ENCODE measurements at regions not wholly inside any gene's neighbourhood (a gene's known extent, or its start where the extent isn't known, plus 50 kb on each side); places are given as distances from the start of the nearest gene placed in this dataset.

DNA sequence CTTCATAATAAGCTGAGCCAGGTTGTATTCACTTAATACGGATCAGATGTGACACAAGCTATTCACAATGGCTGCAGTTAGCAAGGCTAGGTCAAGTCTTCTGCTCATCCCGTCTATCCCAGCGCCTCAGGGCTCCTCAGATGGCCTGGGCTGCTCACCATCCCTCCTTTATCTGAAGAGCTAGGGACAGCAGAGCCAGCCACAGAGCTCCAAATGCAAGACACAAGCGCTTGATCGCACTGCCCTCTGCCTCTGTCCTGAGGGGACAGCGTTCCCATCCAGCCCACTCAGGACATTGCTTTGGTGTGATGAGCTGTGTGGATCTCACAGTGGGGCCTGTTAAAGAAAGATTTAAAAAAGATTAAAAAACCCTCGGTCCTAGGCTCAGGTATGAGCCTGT, 254.4 kb upstream of the HS6ST1 start:
- no peak for DNase-seq (ENCODE audit: low spot score)
- TF ChIP-seq CTCF (IDR thresholded peaks at IDR 0.05): no peak
- Histone ChIP-seq H3K27ac (no peak overlapping the region), H3K4me3 (no peak overlapping the region)

DNA sequence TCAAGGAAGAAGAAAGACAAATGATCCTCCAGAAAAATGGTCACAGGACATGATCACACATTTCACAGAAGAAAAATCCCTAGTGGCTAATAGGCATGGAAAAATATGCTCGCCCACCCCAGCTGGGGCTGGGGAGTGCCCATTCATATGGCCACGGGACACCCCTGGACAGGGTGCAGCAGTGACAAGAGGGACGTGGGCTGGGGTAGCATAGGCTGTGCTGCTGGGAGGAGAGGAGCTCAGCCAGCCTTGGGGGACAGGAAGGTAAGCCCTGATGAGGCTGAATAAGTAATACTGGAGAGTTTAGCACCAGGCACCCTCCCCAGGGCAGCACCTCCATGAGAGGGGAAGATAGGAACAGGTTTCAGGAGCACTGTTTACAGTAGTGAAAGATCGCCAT, 254.9 kb upstream of the HS6ST1 start:
- no peak for TF ChIP-seq CTCF (IDR thresholded peaks at IDR 0.05)
- peak; percentile 50 for DNase-seq (ENCODE audit: low spot score)
- H3K4me3 ChIP-seq: no peak overlapping the region
- H3K27ac ChIP-seq: no peak overlapping the region

DNA sequence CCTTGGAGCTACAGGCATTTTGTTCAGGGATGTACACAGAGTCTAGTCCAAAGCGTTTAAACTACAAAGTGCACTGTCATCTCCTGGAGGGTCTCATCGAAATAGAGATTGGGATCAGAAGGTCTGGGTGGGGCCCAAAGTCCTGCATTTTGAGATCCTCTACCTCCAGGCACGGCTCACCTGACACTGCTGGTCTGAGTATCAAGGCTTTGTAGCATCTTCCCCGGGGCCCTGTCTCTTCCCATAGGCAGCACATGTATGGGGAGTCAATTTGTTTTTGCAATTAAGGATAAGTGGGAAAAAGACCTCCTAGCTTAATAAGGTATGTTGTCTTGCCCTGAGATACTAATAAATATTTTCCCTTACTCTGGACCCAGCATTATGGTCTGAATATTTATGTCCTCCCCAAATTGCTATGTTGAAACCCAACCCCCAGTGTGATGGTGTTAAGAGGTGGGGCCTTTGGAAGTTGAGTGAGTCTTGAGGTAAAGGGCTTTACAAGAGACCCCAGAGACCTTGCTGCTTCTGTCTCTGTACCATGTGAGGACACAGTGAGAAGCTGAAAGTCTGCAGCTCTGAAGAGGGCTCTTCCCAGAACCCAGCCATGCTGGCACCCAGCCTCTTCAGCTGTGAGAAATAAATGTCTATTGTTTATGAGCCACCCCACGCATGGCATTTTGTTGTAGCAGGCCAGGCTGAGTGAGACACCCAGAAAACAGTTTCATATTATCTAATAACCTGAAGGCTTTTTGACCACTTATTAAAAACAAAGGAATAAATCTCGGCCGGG, 258.7 kb upstream of the HS6ST1 start:
- no peak for DNase-seq (ENCODE audit: low spot score)
- no peak overlapping the region for H3K4me3 ChIP-seq
- no peak overlapping the region for H3K27ac ChIP-seq
- TF ChIP-seq CTCF (IDR thresholded peaks at IDR 0.05): no peak

DNA sequence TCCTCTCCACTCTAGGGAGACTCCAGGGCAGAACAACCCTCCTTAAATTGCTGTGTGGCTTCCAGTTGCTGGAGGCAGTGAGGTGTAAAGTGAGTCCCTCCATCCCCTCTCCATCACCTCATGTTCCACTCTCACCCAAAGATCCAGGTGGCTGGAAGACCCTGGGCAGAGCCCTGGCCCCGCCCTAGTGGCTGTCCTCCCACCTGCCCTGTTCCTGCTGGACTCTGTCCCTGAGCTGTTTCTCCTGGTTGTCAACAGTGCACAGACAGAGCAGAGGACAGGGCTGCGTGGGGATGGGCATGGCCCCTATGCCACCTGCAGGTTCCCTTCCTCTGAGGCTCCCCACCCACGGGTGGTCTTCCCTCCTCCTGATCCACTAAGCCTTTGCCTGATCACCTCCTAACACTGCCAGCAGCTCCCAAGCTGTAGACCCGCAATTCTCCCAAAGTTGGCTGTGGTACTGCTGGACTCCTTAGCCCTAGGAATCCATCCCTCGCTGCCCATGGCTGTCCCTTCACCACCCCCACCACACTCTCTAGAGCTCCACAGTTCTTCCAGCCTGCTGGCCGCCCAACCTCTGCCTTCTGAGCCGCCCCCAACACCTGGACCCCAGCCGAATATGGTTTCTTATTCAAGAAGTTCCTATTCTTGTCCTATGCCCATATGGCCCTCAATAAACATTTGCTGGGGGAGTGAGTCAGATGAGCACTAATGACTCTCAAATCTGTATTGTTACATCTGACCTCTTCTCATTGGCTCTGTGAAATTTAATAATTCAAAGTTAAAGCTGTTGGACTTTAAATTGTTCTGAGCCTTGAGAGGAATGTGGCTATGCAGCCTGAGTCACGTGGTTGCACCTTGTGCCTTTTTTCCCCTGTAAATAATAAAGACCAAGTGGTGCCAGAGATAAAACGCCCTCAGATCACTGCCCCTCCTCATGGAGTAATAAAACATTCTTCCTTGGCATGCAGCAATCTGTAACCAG, 260.0 kb upstream of the HS6ST1 start:
- Histone ChIP-seq H3K27ac (no peak overlapping the region), H3K4me3 (no peak overlapping the region)
- no peak for TF ChIP-seq CTCF (IDR thresholded peaks at IDR 0.05)
- no peak for DNase-seq (ENCODE audit: low spot score)

- H3K4me3 ChIP-seq: no peak overlapping the region
- DNase-seq (ENCODE audit: low spot score): no peak
- TF ChIP-seq CTCF (IDR thresholded peaks at IDR 0.05): no peak
- no peak overlapping the region for H3K27ac ChIP-seq
These were observed 261.2 kb upstream of the HS6ST1 start for GRCh38 chr2:128579825-128580224.

- H3K27ac ChIP-seq: no peak overlapping the region
- no peak for DNase-seq (ENCODE audit: low spot score)
- no peak for TF ChIP-seq CTCF (IDR thresholded peaks at IDR 0.05)
These were observed 262.6 kb upstream of the HS6ST1 start for GRCh38 chr2:128580988-128581848.

More at GRCh38 chr2:128580988-128581848, 262.6 kb upstream of the HS6ST1 start:
- H3K4me3 ChIP-seq: no peak overlapping the region

Data from coronary artery (tissue), 2 donors.